ENCODE measurements at regions not wholly inside any gene's neighbourhood (a gene's known extent, or its start where the extent isn't known, plus 50 kb on each side); places are given as distances from the start of the nearest gene placed in this dataset.
"Not testable (repeated sequence)": the region's sequence is repeated elsewhere in the genome, so short reads cannot be mapped to it uniquely, and the experiment has no call there.

- TF ChIP-seq, protein P1, sequence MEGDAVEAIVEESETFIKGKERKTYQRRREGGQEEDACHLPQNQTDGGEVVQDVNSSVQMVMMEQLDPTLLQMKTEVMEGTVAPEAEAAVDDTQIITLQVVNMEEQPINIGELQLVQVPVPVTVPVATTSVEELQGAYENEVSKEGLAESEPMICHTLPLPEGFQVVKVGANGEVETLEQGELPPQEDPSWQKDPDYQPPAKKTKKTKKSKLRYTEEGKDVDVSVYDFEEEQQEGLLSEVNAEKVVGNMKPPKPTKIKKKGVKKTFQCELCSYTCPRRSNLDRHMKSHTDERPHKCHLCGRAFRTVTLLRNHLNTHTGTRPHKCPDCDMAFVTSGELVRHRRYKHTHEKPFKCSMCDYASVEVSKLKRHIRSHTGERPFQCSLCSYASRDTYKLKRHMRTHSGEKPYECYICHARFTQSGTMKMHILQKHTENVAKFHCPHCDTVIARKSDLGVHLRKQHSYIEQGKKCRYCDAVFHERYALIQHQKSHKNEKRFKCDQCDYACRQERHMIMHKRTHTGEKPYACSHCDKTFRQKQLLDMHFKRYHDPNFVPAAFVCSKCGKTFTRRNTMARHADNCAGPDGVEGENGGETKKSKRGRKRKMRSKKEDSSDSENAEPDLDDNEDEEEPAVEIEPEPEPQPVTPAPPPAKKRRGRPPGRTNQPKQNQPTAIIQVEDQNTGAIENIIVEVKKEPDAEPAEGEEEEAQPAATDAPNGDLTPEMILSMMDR (conservative IDR thresholded peaks at IDR 0.05) = not testable (repeated sequence)
- not testable (repeated sequence) for TF ChIP-seq ZFX (IDR thresholded peaks at IDR 0.05)
Observed at GRCh38 chr7:6924523-6924922, 98.4 kb upstream of the CCZ1B start.
